Fibroblast of upper back skin (primary cell): ENCODE measurements at regions not wholly inside any gene's neighbourhood (a gene's known extent, or its start where the extent isn't known, plus 50 kb on each side); places are given as distances from the start of the nearest gene placed in this dataset.
A peak's percentile ranks its signal among the peaks of the same experiment; 100 is the strongest.
"Not testable (repeated sequence)": the region's sequence is repeated elsewhere in the genome, so short reads cannot be mapped to it uniquely, and the experiment has no call there.

Experiments used
- DNase-seq: peaks from one replicate; pipeline ENCODE4 v3.0.0-alpha.2; 2013

GRCh38 chr9:24333629-24334028, 212.1 kb downstream of the IZUMO3 start:
- no peak for DNase-seq

- no peak for DNase-seq
Observed at GRCh38 chr9:24298912-24299311, 246.8 kb downstream of the IZUMO3 start.

GRCh38 chr9:24297931-24298330, 247.8 kb downstream of the IZUMO3 start:
- no peak for DNase-seq

- DNase-seq: no peak
Observed at GRCh38 chr9:24296124-24296523, 249.6 kb downstream of the IZUMO3 start.

GRCh38 chr9:24293386-24293785, 252.3 kb downstream of the IZUMO3 start:
- no peak for DNase-seq

GRCh38 chr9:24286761-24287160, 258.9 kb downstream of the IZUMO3 start:
- no peak for DNase-seq

GRCh38 chr9:24258626-24259025, 287.1 kb downstream of the IZUMO3 start:
- no peak for DNase-seq

- DNase-seq: peak; percentile 87
Observed at GRCh38 chr9:24257726-24258125, 288.0 kb downstream of the IZUMO3 start.

- DNase-seq: peak; percentile 28
Observed at GRCh38 chr9:24245988-24246387, 299.7 kb downstream of the IZUMO3 start.

GRCh38 chr9:24242576-24242975, 303.1 kb downstream of the IZUMO3 start:
- DNase-seq: no peak

- DNase-seq: peak; percentile 52
Observed at GRCh38 chr9:24218656-24219055, 327.0 kb downstream of the IZUMO3 start.

GRCh38 chr9:24210641-24211040, 335.1 kb downstream of the IZUMO3 start:
- no peak for DNase-seq

- DNase-seq: peak; percentile 9
Observed at GRCh38 chr9:24189986-24190385, 355.7 kb downstream of the IZUMO3 start.

- DNase-seq: not testable (repeated sequence)
Observed at GRCh38 chr9:24180572-24180971, 354.5 kb upstream of the ELAVL2 start.

GRCh38 chr9:24144796-24145195, 318.8 kb upstream of the ELAVL2 start:
- DNase-seq: no peak

- not testable (repeated sequence) for DNase-seq
Observed at GRCh38 chr9:24135072-24135471, 309.0 kb upstream of the ELAVL2 start.

GRCh38 chr9:24132244-24132643, 306.2 kb upstream of the ELAVL2 start:
- no peak for DNase-seq

- DNase-seq: no peak
Observed at GRCh38 chr9:24127519-24127918, 301.5 kb upstream of the ELAVL2 start.

GRCh38 chr9:24118190-24118589, 292.1 kb upstream of the ELAVL2 start:
- no peak for DNase-seq

- no peak for DNase-seq
Observed at GRCh38 chr9:24096756-24097155, 270.7 kb upstream of the ELAVL2 start.

- no peak for DNase-seq
Observed at GRCh38 chr9:24095246-24095645, 269.2 kb upstream of the ELAVL2 start.

- no peak for DNase-seq
Observed at GRCh38 chr9:24090566-24090965, 264.5 kb upstream of the ELAVL2 start.

- no peak for DNase-seq
Observed at GRCh38 chr9:24073666-24074065, 247.6 kb upstream of the ELAVL2 start.

GRCh38 chr9:24073007-24073592, 247.1 kb upstream of the ELAVL2 start:
- DNase-seq: no peak

- DNase-seq: peak; percentile 10
Observed at GRCh38 chr9:24071716-24072115, 245.7 kb upstream of the ELAVL2 start.

- no peak for DNase-seq
Observed at GRCh38 chr9:24071091-24071490, 245.1 kb upstream of the ELAVL2 start.
